Adrenal gland (tissue), 9 donors: ENCODE measurements at regions not wholly inside any gene's neighbourhood (a gene's known extent, or its start where the extent isn't known, plus 50 kb on each side); places are given as distances from the start of the nearest gene placed in this dataset.

ENCODE experiments used
- DNase-seq, 7 donors: peaks; one replicate each; pipeline ENCODE4 v3.0.0-alpha.2; 2019 to 2020
- H3K27ac ChIP-seq, 5 donors: fragments of 200-600 bp; sonication (generic) in 4 of 5; 1 replicate in 3 of 5; 2 replicates in 2 of 5; pipeline versions ENCODE4 v1.5.1 to v1.8.0; 2016 to 2020; ENCODE audit warnings: mild to moderate bottlenecking in 1 of 5
- H3K27me3 ChIP-seq: fragments of 200-600 bp; 2 replicates; pipeline ENCODE4 v1.8.0; 2021
- H3K36me3 ChIP-seq, 2 donors: fragments of 200-600 bp; replicated peaks in 1 of 2; 1 replicate in 1 of 2; 2 replicates in 1 of 2; pipeline versions ENCODE4 v1.5.1 to v1.8.0; 2018 to 2022
- H3K4me1 ChIP-seq, 2 donors: fragments of 200-600 bp; replicated peaks in 1 of 2; 1 replicate in 1 of 2; 2 replicates in 1 of 2; pipeline versions ENCODE4 v1.5.1 to v1.8.0; 2018 to 2021
- H3K4me3 ChIP-seq, 4 donors: fragments of 200-600 bp; sonication (generic) in 3 of 4; one replicate each; pipeline ENCODE4 v1.5.1; 2016 to 2018
- H3K9me3 ChIP-seq, 3 donors: fragments of 200-600 bp; sonication (generic) in 1 of 3; replicated peaks in 1 of 3; 1 replicate in 2 of 3; 2 replicates in 1 of 3; pipeline versions ENCODE4 v1.5.1 to v1.8.0; 2016 to 2021
- CTCF ChIP-seq, 6 experiments: fragments of 450-650 bp in 4 of 6; fragments of 200-600 bp in 2 of 6; sonication (generic) in 1 of 6; IDR thresholded peaks; 1 replicate in 5 of 6; 2 replicates in 1 of 6; pipeline versions ENCODE4 v1.5.1 to v1.8.0; 2016 to 2021; ENCODE audit warnings: antibody characterized with exemption in 6 of 6, mild to moderate bottlenecking in 2 of 6, moderate library complexity in 1 of 6
- POLR2A ChIP-seq, 2 donors: fragments of 450-650 bp; IDR thresholded peaks; one replicate each; pipeline ENCODE4 v1.6.1; 2017; ENCODE audit warnings: antibody characterized with exemption in 2 of 2, mild to moderate bottlenecking in 2 of 2, moderate library complexity in 1 of 2
- WGBS, 4 donors: extraction: QIAGEN DNeasy Blood & Tissue Kit in 2 of 4; methylation state at CpG; one replicate each; pipeline versions ENCODE4 v1.1.5 to v1.1.7; 2013 to 2017; 5-methylcytosine and 5-hydroxymethylcytosine counted together
- intact Hi-C, 2 donors: fragments of 100-400 bp; cut with DNase I; formaldehyde crosslinking; loops; one replicate each; pipeline versions ENCODE4 v1.14.1 to v1.15.0; 2022 to 2023
- donor health status: healthy with polysubstance abuse.
- donor health status: Bipolar disorder and iron deficiency.
- donor health status: DM: yes; HTN: yes; CAD: no.
- donor health status: DM: no; HTN: no; CAD: no.
- donor health status: DM: no; HTN: no; CAD: no.

DNA sequence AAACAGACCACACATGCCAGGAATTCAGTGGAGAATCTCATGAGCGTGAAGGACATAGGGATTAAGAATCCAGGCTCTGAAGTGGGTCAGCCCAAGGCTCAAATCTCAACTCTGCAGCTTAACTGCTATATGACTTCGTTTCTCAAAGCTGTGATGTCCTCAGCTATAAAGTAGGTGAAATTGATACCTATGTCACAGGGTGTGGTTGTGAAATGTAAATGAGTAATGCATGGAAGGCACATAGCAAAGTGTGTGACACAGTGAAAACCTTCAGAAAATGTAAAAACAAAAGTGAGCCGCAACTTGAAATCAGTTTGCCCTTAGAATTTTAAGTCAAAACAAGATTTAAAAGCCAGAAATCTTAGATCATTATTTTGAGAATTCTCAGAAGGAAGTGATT is 145.7 kb upstream of the PRMT6 start:
- TF ChIP-seq POLR2A (IDR thresholded peaks at IDR 0.05) (no peak), CTCF (IDR thresholded peaks at IDR 0.05) (no peak)
- 69 to 80% (median 76%) methylated on average over 3 of the region's 3 CpGs for WGBS, 4 donors
- Histone ChIP-seq H3K36me3 (no peaks in the 10 kb centered on the region), H3K27me3 (no peaks in the 10 kb centered on the region), H3K4me3 (no peak overlapping the region), H3K4me1 (no peaks in the 10 kb centered on the region), H3K27ac (no peak overlapping the region), H3K9me3 (no peaks in the 10 kb centered on the region)
- no peak for DNase-seq
- intact Hi-C loops, result no loop called here

DNA sequence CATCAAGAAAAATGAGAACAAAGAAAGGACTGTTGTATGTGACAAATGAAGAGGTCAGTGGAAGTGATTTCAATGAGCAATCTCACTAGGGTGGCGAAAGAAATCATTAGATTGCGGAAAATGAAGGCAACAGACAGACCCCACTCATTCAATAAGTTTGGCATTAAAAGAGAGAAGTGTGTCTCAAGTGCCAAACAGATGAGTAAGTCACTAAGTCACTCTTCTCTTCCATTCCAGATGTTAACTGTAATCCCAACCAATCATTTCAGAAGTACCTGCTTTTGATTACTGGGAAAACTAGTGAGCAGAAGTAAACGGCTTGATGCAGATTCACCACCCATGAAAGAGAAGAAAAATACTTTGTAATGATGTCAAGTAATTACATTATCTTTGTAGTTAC is 144.3 kb upstream of the PRMT6 start:
- TF ChIP-seq POLR2A (IDR thresholded peaks at IDR 0.05) (no peak), CTCF (IDR thresholded peaks at IDR 0.05) (no peak)
- H3K4me1 ChIP-seq, result no peaks in the 10 kb centered on the region
- H3K27me3 ChIP-seq, result no peaks in the 10 kb centered on the region
- intact Hi-C loops, result no loop called here
- no peak overlapping the region for H3K4me3 ChIP-seq
- no peak overlapping the region for H3K27ac ChIP-seq
- DNase-seq, result no peak
- WGBS, 4 donors, result 57 to 69% (median 67%) methylated on average over 3 of the region's 3 CpGs
- H3K36me3 ChIP-seq, result no peaks in the 10 kb centered on the region
- no peaks in the 10 kb centered on the region for H3K9me3 ChIP-seq

DNA sequence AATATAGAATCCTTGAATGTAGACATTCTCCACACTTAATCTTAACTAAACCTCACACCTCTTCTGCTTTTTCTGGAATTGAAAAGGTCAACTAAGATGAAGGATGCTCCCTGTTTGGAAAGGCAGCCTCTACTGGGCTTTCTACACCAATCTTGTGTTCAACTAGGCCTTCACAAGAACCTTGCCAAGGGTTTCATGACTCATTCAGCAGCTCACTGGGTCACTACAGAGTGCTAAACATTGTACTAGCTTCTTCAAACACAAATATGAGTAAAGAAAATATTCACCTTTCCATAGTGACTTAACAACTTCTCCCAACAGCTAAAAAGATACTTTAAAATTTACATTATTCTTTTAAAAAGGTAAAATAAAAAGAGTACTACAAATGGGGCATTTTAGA is 135.3 kb upstream of the PRMT6 start:
- no peaks in the 10 kb centered on the region for H3K27me3 ChIP-seq
- no peak overlapping the region for H3K4me3 ChIP-seq
- no peaks in the 10 kb centered on the region for H3K9me3 ChIP-seq
- no peak for DNase-seq
- intact Hi-C loops, result no loop called here
- no peak overlapping the region for H3K27ac ChIP-seq
- no peaks in the 10 kb centered on the region for H3K36me3 ChIP-seq
- TF ChIP-seq POLR2A (IDR thresholded peaks at IDR 0.05) (no peak), CTCF (IDR thresholded peaks at IDR 0.05) (no peak)
- no peaks in the 10 kb centered on the region for H3K4me1 ChIP-seq

- intact Hi-C loops, result no loop called here
- DNase-seq, result no peak
- Histone ChIP-seq H3K4me1 (no peaks in the 10 kb centered on the region), H3K27me3 (no peaks in the 10 kb centered on the region), H3K36me3 (no peaks in the 10 kb centered on the region), H3K9me3 (no peaks in the 10 kb centered on the region), H3K27ac (no peak overlapping the region), H3K4me3 (no peak overlapping the region)
- TF ChIP-seq CTCF (IDR thresholded peaks at IDR 0.05) (no peak), POLR2A (IDR thresholded peaks at IDR 0.05) (no peak)
- 38 to 46% (median 46%) methylated on average over 5 of the region's 5 CpGs for WGBS, 4 donors
These were observed 132.1 kb upstream of the PRMT6 start for GRCh38 chr1:106924360-106924759.
